GM19324 (cell line): ENCODE measurements at regions not wholly inside any gene's neighbourhood (a gene's known extent, or its start where the extent isn't known, plus 50 kb on each side); places are given as distances from the start of the nearest gene placed in this dataset.

Experiments used
- ATAC-seq: cut with Tn5 transposase; IDR thresholded peaks from one replicate; pipeline ENCODE4 v1.9.1; 2021; ENCODE audit warnings: mild to moderate bottlenecking, moderate library complexity; ENCODE audit not compliant: unreplicated experiment, low FRiP score

GRCh38 chr10:4033341-4033896 lies 248.4 kb upstream of the KLF6 start:
- peak; percentile 78 for ATAC-seq

- ATAC-seq, result no peak
These were observed 244.9 kb upstream of the KLF6 start for GRCh38 chr10:4029866-4030265.

GRCh38 chr10:4028854-4029583 lies 244.0 kb upstream of the KLF6 start:
- ATAC-seq, result no peak

GRCh38 chr10:4028027-4028471 lies 243.0 kb upstream of the KLF6 start:
- no peak for ATAC-seq

GRCh38 chr10:4025339-4025738 lies 240.3 kb upstream of the KLF6 start:
- ATAC-seq, result no peak

- ATAC-seq, result no peak
These were observed 239.7 kb upstream of the KLF6 start for GRCh38 chr10:4024516-4025245.

GRCh38 chr10:4024027-4024426 lies 239.0 kb upstream of the KLF6 start:
- no peak for ATAC-seq

GRCh38 chr10:4022473-4022872 lies 237.5 kb upstream of the KLF6 start:
- ATAC-seq, result no peak

GRCh38 chr10:4020631-4021030 lies 235.6 kb upstream of the KLF6 start:
- no peak for ATAC-seq

- ATAC-seq, result no peak
These were observed 233.1 kb upstream of the KLF6 start for GRCh38 chr10:4018054-4018511.

- no peak for ATAC-seq
These were observed 232.3 kb upstream of the KLF6 start for GRCh38 chr10:4017336-4017735.

- ATAC-seq, result no peak
These were observed 231.3 kb upstream of the KLF6 start for GRCh38 chr10:4016214-4016740.

- no peak for ATAC-seq
These were observed 228.7 kb upstream of the KLF6 start for GRCh38 chr10:4013651-4014121.

GRCh38 chr10:4012848-4013247 lies 227.8 kb upstream of the KLF6 start:
- ATAC-seq, result no peak

GRCh38 chr10:4011136-4011812 lies 226.3 kb upstream of the KLF6 start:
- no peak for ATAC-seq

- ATAC-seq, result no peak
These were observed 223.8 kb upstream of the KLF6 start for GRCh38 chr10:4008676-4009382.

GRCh38 chr10:4007771-4008170 lies 222.8 kb upstream of the KLF6 start:
- ATAC-seq, result no peak

GRCh38 chr10:4006858-4007257 lies 221.8 kb upstream of the KLF6 start:
- ATAC-seq, result no peak

GRCh38 chr10:4006051-4006450 lies 221.0 kb upstream of the KLF6 start:
- ATAC-seq, result no peak

- no peak for ATAC-seq
These were observed 220.0 kb upstream of the KLF6 start for GRCh38 chr10:4004990-4005389.
